ENCODE measurements at regions not wholly inside any gene's neighbourhood (a gene's known extent, or its start where the extent isn't known, plus 50 kb on each side); places are given as distances from the start of the nearest gene placed in this dataset.

GRCh38 chr11:122487669-122488068 lies 167.9 kb upstream of the UBASH3B start:
- no peak for TF ChIP-seq POLR2AphosphoS5 (IDR thresholded peaks at IDR 0.05)
- TF ChIP-seq CTCF (IDR thresholded peaks at IDR 0.05): no peak
